Erythroblast (primary cell): ENCODE measurements at regions not wholly inside any gene's neighbourhood (a gene's known extent, or its start where the extent isn't known, plus 50 kb on each side); places are given as distances from the start of the nearest gene placed in this dataset.

Source experiments
- GATA1 ChIP-seq: IDR thresholded peaks from 2 replicates; pipeline ENCODE4 v1.6.1; 2011; ENCODE audit warnings: low read depth, mild to moderate bottlenecking, control low read depth, low read length, moderate library complexity
- POLR2A ChIP-seq: IDR thresholded peaks from 2 replicates; pipeline ENCODE4 v1.6.1; 2011; ENCODE audit warnings: mild to moderate bottlenecking, low read length

GRCh38 chr5:175052351-175052750 lies 328.0 kb downstream of the MSX2 start:
- TF ChIP-seq POLR2A, result no peak
- no peak for TF ChIP-seq GATA1
